ENCODE measurements at regions not wholly inside any gene's neighbourhood (a gene's known extent, or its start where the extent isn't known, plus 50 kb on each side); places are given as distances from the start of the nearest gene placed in this dataset.

DNA sequence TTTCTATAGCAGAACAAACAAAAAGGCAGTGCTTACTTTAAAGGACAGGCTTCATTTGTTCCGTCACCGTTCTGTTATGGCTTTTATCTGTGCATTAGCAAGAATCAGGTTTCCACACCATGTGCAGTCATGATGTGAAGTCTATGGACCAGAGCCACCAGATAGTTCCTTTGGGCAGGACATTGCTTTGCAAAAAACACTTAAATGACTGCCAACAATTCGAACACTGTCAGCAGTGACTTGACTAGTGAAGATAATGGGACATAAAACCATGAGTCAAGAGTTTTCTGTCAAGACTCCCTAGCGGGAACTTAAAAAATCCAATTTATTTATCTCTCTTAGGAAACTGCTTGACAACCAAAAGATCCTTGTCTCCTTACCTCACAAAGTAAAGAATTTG, 80.3 kb downstream of the NKX2-1 start:
- Histone ChIP-seq H3K36me3 (ENCODE audit: control insufficient read depth in 2 of 2, insufficient read depth in 2 of 2, low read length in 2 of 2) (no peaks in the 10 kb centered on the region), H3K27ac (ENCODE audit: low read length) (no peak overlapping the region), H3K4me1 (ENCODE audit: control insufficient read depth, insufficient read depth, low read length) (no peaks in the 10 kb centered on the region), H3K4me3 (ENCODE audit: low read length in 2 of 2) (no peak overlapping the region), H3K27me3 (ENCODE audit: control insufficient read depth in 1 of 2, insufficient read depth in 2 of 2, low read length in 2 of 2) (peaks cover 4 to 6% of the 10 kb centered on the region in 2 donors), H3K9ac (ENCODE audit: low read length in 2 of 2) (no peak overlapping the region), H3K9me3 (ENCODE audit: control insufficient read depth in 2 of 2, low read length in 2 of 2) (peaks cover 0 to 2% of the 10 kb centered on the region in 2 donors)

DNA sequence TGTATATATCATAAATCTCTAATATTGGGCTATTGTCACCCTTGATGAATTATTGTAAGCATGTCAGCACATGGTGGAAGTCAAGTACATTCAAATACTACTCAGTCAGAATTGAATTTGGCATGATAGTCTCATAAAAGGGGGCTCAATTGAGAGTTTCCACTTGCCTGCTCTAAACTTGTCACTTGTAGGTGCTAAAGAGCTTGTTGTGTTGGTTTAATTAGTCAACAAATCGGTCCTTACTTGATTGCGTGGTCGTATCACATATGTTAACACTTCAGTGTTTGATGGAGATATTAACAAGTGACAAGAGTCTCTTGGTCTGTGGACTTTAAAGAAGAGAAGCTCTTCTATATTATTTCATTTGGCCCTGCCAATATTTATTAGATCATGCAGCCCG, 81.1 kb downstream of the NKX2-1 start:
- peaks cover 4 to 6% of the 10 kb centered on the region in 2 donors for H3K27me3 ChIP-seq (ENCODE audit: control insufficient read depth in 1 of 2, insufficient read depth in 2 of 2, low read length in 2 of 2)
- no peaks in the 10 kb centered on the region for H3K36me3 ChIP-seq (ENCODE audit: control insufficient read depth in 2 of 2, insufficient read depth in 2 of 2, low read length in 2 of 2)
- H3K27ac ChIP-seq (ENCODE audit: low read length) = no peak overlapping the region
- peaks cover 0 to 2% of the 10 kb centered on the region in 2 donors for H3K9me3 ChIP-seq (ENCODE audit: control insufficient read depth in 2 of 2, low read length in 2 of 2)
- no peaks in the 10 kb centered on the region for H3K4me1 ChIP-seq (ENCODE audit: control insufficient read depth, insufficient read depth, low read length)
- H3K4me3 ChIP-seq (ENCODE audit: low read length in 2 of 2) = no peak overlapping the region
- no peak overlapping the region for H3K9ac ChIP-seq (ENCODE audit: low read length in 2 of 2)

DNA sequence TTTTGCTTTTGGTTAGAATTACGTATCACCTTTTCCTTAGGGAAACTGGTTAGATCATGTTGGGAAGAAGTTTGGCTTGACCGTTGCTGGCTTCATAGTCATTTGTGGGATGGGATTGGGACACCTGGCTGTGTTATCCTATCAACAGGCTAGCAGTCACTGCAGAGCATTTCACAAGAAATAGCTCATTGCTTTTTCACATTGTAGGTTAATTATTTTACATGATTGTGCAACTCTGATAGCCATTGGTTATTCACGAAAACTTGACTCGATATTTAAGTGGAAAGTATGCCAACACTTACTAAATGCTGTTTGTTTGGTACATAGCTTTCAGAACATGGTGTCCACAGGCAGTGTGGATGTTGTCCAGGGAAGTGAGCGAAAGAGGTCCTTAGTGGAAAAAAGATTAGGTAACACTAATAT, 89.4 kb downstream of the NKX2-1 start:
- Histone ChIP-seq H3K36me3 (ENCODE audit: control insufficient read depth in 2 of 2, insufficient read depth in 2 of 2, low read length in 2 of 2) (no peaks in the 10 kb centered on the region), H3K4me1 (ENCODE audit: control insufficient read depth, insufficient read depth, low read length) (no peaks in the 10 kb centered on the region), H3K27ac (ENCODE audit: low read length) (no peak overlapping the region), H3K4me3 (ENCODE audit: low read length in 2 of 2) (no peak overlapping the region), H3K9me3 (ENCODE audit: control insufficient read depth in 2 of 2, low read length in 2 of 2) (peaks cover 0 to 2% of the 10 kb centered on the region in 2 donors), H3K9ac (ENCODE audit: low read length in 2 of 2) (no peak overlapping the region), H3K27me3 (ENCODE audit: control insufficient read depth in 1 of 2, insufficient read depth in 2 of 2, low read length in 2 of 2) (peaks cover 0 to 2% of the 10 kb centered on the region in 2 donors)

DNA sequence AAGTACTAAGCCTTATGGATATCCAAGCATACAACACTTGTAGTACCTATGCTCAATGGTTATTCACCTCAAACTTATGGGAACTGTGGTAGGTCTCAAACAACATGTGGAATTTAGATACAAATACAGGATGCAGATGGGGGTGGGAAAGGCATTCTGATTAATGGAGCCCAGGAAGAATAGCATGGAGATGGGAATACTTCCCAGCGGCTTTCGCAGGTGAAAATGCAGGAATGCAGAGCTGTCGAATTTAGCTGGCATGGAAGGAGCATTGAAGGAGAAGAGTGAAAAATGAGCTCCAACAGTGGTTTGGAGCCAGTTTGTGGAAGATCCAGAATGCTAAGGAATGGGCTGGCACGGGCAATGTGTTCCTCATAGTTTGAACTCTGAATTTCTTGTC, 89.9 kb downstream of the NKX2-1 start:
- Histone ChIP-seq H3K9me3 (ENCODE audit: control insufficient read depth in 2 of 2, low read length in 2 of 2) (no peaks in the 10 kb centered on the region), H3K27ac (ENCODE audit: low read length) (no peak overlapping the region), H3K9ac (ENCODE audit: low read length in 2 of 2) (no peak overlapping the region), H3K4me3 (ENCODE audit: low read length in 2 of 2) (no peak overlapping the region), H3K4me1 (ENCODE audit: control insufficient read depth, insufficient read depth, low read length) (no peaks in the 10 kb centered on the region), H3K36me3 (ENCODE audit: control insufficient read depth in 2 of 2, insufficient read depth in 2 of 2, low read length in 2 of 2) (no peaks in the 10 kb centered on the region), H3K27me3 (ENCODE audit: control insufficient read depth in 1 of 2, insufficient read depth in 2 of 2, low read length in 2 of 2) (peaks cover 0 to 2% of the 10 kb centered on the region in 2 donors)

DNA sequence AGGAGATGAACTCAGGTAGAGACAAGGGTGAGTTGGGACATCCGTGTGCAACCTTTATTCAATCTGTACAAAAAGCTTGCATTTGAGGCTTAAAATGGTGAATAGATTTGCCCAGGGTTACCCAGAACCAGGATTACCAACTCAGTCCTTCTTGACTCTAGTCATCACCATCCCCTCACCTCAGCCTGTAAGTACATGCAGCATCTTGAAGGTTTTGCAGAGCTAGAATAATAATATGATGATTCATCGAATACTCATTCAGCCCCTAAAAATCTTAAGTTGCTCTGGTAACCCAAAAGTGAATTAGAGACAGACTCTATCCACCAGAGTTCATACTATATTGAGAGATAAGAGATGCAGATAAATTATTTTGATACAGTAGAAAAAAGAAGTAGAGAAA, 90.3 kb downstream of the NKX2-1 start:
- H3K4me1 ChIP-seq (ENCODE audit: control insufficient read depth, insufficient read depth, low read length) = no peaks in the 10 kb centered on the region
- no peaks in the 10 kb centered on the region for H3K36me3 ChIP-seq (ENCODE audit: control insufficient read depth in 2 of 2, insufficient read depth in 2 of 2, low read length in 2 of 2)
- no peak overlapping the region for H3K4me3 ChIP-seq (ENCODE audit: low read length in 2 of 2)
- peaks cover 0 to 2% of the 10 kb centered on the region in 2 donors for H3K27me3 ChIP-seq (ENCODE audit: control insufficient read depth in 1 of 2, insufficient read depth in 2 of 2, low read length in 2 of 2)
- no peak overlapping the region for H3K9ac ChIP-seq (ENCODE audit: low read length in 2 of 2)
- H3K27ac ChIP-seq (ENCODE audit: low read length) = no peak overlapping the region
- no peaks in the 10 kb centered on the region for H3K9me3 ChIP-seq (ENCODE audit: control insufficient read depth in 2 of 2, low read length in 2 of 2)

DNA sequence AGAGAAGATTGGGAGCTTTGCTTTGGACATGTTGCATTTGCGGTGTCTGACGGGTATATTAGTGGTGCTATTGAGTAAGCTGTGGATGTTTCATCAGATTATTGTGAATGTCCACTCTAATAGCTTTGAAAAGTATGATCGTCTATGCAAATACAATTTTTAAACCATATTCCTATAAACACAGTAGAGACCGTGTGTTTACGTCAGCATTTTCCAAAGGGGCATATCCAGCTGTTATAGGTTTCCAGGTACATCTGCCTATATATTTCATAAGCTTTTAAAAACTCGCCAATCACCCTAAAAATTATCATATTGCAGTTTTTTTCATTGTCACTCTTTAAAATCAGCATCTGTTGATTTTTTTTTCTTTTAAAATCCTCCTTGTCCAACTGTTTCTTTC, 91.7 kb downstream of the NKX2-1 start:
- H3K27ac ChIP-seq (ENCODE audit: low read length) = no peak overlapping the region
- no peaks in the 10 kb centered on the region for H3K36me3 ChIP-seq (ENCODE audit: control insufficient read depth in 2 of 2, insufficient read depth in 2 of 2, low read length in 2 of 2)
- no peak overlapping the region for H3K4me3 ChIP-seq (ENCODE audit: low read length in 2 of 2)
- H3K9me3 ChIP-seq (ENCODE audit: control insufficient read depth in 2 of 2, low read length in 2 of 2) = no peaks in the 10 kb centered on the region
- no peaks in the 10 kb centered on the region for H3K4me1 ChIP-seq (ENCODE audit: control insufficient read depth, insufficient read depth, low read length)
- H3K9ac ChIP-seq (ENCODE audit: low read length in 2 of 2) = no peak overlapping the region
- peaks cover 0 to 2% of the 10 kb centered on the region in 2 donors for H3K27me3 ChIP-seq (ENCODE audit: control insufficient read depth in 1 of 2, insufficient read depth in 2 of 2, low read length in 2 of 2)

DNA sequence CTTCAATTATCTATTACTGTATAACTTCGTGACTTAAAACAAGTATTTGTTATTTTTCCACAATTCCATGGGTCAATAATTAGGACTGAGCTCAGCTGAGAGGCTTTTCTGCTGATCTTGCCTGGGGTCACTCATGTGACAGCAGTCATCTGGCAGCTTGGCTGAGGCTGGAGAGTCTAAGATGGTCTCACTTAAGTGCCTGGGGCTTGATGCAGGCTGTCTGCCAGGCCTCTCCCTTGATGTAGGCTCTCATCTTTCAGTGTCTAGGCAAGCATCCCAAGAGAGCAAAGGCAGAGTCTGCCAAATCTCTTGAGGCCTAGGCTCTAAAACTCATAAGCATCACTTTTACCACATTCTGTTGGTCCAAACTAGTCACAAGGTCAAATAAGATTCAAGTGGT, 93.2 kb downstream of the NKX2-1 start:
- Histone ChIP-seq H3K4me3 (ENCODE audit: low read length in 2 of 2) (no peak overlapping the region), H3K9me3 (ENCODE audit: control insufficient read depth in 2 of 2, low read length in 2 of 2) (no peaks in the 10 kb centered on the region), H3K9ac (ENCODE audit: low read length in 2 of 2) (no peak overlapping the region), H3K36me3 (ENCODE audit: control insufficient read depth in 2 of 2, insufficient read depth in 2 of 2, low read length in 2 of 2) (no peaks in the 10 kb centered on the region), H3K27me3 (ENCODE audit: control insufficient read depth in 1 of 2, insufficient read depth in 2 of 2, low read length in 2 of 2) (peaks cover 0 to 2% of the 10 kb centered on the region in 2 donors), H3K27ac (ENCODE audit: low read length) (no peak overlapping the region), H3K4me1 (ENCODE audit: control insufficient read depth, insufficient read depth, low read length) (no peaks in the 10 kb centered on the region)

DNA sequence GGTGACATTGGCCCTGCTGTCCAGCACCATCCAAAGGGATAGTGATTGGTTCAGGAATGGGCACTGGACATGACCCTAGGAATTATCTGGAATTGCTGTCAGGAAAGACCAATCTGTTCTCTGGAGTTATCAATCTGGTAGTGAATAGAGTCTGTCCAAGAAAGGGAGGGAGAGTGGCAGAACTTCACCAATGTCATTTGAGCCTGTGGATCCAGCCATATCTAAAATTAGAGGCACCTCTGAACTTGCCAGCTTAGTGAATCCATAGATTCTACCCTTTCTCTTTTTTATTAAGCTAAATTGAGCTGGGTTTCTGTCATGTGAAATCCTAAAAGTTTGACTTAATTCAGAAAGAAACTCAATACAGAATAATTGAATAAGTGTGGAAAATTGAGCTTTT, 93.9 kb downstream of the NKX2-1 start:
- H3K4me1 ChIP-seq (ENCODE audit: control insufficient read depth, insufficient read depth, low read length) = no peaks in the 10 kb centered on the region

DNA sequence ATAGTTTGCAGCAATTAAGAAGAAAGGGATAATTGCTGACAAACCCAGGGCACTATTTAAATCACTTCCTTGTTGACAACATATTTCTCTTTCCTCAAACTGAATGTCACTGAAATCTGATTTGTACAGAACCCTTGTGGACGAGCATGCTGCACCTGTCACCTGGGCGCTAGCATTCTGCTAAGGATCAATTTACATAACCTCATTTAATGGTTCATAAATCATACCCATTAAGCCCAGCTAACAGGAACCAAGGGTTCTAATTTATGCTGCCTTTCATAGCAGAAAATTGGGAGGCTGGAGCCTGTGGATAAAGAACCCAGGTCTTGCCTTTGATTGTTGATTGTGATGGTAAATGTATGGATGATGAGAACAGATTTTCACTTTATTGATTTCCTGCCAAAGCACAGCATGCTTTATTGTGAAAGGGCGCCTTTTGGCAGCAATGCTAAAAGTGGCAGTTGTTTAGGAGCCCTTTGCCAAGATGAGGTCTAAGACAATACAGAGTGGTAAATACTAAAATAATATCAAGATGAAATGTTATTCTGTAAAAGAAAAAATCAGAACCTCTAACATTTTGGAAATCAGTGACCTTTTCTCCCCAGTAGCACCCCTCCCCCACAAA, 95.4 kb downstream of the NKX2-1 start:
- Histone ChIP-seq H3K27me3 (ENCODE audit: control insufficient read depth in 1 of 2, insufficient read depth in 2 of 2, low read length in 2 of 2) (no peaks in the 10 kb centered on the region), H3K4me3 (ENCODE audit: low read length in 2 of 2) (no peak overlapping the region), H3K9me3 (ENCODE audit: control insufficient read depth in 2 of 2, low read length in 2 of 2) (no peaks in the 10 kb centered on the region), H3K9ac (ENCODE audit: low read length in 2 of 2) (no peak overlapping the region), H3K27ac (ENCODE audit: low read length) (no peak overlapping the region), H3K36me3 (ENCODE audit: control insufficient read depth in 2 of 2, insufficient read depth in 2 of 2, low read length in 2 of 2) (no peaks in the 10 kb centered on the region), H3K4me1 (ENCODE audit: control insufficient read depth, insufficient read depth, low read length) (no peaks in the 10 kb centered on the region)

More for the DNA sequence above, 93.9 kb downstream of the NKX2-1 start:
- Histone ChIP-seq H3K9ac (ENCODE audit: low read length in 2 of 2) (no peak overlapping the region), H3K4me3 (ENCODE audit: low read length in 2 of 2) (no peak overlapping the region), H3K36me3 (ENCODE audit: control insufficient read depth in 2 of 2, insufficient read depth in 2 of 2, low read length in 2 of 2) (no peaks in the 10 kb centered on the region), H3K9me3 (ENCODE audit: control insufficient read depth in 2 of 2, low read length in 2 of 2) (no peaks in the 10 kb centered on the region), H3K27ac (ENCODE audit: low read length) (no peak overlapping the region), H3K27me3 (ENCODE audit: control insufficient read depth in 1 of 2, insufficient read depth in 2 of 2, low read length in 2 of 2) (peaks cover 0 to 2% of the 10 kb centered on the region in 2 donors)

DNA sequence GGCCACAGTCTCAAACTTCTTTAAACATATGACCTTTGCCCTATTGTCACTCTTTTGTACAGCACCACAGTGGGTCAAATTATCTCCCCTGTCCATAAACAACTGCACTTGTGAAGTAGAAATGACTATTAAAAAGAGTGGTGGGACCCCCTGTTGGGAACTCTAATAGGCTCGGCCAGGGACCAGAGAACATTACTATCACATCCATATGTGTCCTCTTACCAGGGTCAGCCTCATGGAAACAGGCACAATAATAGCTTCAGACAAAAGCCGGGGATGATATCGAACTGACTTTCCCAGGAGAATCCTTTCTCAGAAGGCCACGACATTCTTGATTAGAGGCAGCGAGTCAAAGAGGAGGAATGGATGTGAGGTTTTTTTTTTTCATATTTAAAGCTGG, 96.6 kb downstream of the NKX2-1 start:
- H3K9me3 ChIP-seq (ENCODE audit: control insufficient read depth in 2 of 2, low read length in 2 of 2) = no peaks in the 10 kb centered on the region
- H3K4me3 ChIP-seq (ENCODE audit: low read length in 2 of 2) = no peak overlapping the region
- H3K27me3 ChIP-seq (ENCODE audit: control insufficient read depth in 1 of 2, insufficient read depth in 2 of 2, low read length in 2 of 2) = no peaks in the 10 kb centered on the region
- no peaks in the 10 kb centered on the region for H3K36me3 ChIP-seq (ENCODE audit: control insufficient read depth in 2 of 2, insufficient read depth in 2 of 2, low read length in 2 of 2)
- no peaks in the 10 kb centered on the region for H3K4me1 ChIP-seq (ENCODE audit: control insufficient read depth, insufficient read depth, low read length)
- no peak overlapping the region for H3K27ac ChIP-seq (ENCODE audit: low read length)
- H3K9ac ChIP-seq (ENCODE audit: low read length in 2 of 2) = no peak overlapping the region

DNA sequence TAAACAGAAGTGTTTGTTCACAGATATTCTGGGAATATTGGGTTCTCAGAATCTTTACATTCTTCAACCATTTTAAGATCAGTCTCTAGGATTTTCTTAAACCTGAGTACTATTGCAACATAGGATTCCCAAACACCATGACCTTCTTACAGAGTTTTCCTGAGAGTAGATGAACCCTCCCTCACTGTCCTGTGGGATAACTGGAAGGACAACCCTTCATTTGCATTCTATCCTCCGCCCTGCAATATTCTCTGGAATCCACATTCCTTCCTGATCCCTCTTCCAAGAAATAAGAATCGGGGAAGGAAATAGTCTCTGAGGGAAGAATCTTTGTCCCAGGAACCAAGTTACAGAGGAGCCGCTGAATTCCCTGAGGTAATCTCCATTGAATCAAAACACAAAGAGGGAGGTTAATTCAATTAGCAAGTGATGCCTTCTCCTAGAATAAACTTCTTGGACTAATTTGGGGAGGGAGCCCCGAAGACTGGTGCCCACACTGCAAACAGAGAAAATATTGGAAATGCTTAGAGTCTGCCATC, 99.8 kb upstream of the MBIP start:
- Histone ChIP-seq H3K27me3 (ENCODE audit: control insufficient read depth in 1 of 2, insufficient read depth in 2 of 2, low read length in 2 of 2) (no peaks in the 10 kb centered on the region), H3K9me3 (ENCODE audit: control insufficient read depth in 2 of 2, low read length in 2 of 2) (no peaks in the 10 kb centered on the region), H3K4me1 (ENCODE audit: control insufficient read depth, insufficient read depth, low read length) (no peaks in the 10 kb centered on the region), H3K27ac (ENCODE audit: low read length) (no peak overlapping the region), H3K9ac (ENCODE audit: low read length in 2 of 2) (no peak overlapping the region), H3K4me3 (ENCODE audit: low read length in 2 of 2) (no peak overlapping the region), H3K36me3 (ENCODE audit: control insufficient read depth in 2 of 2, insufficient read depth in 2 of 2, low read length in 2 of 2) (no peaks in the 10 kb centered on the region)
